ENCODE measurements at regions not wholly inside any gene's neighbourhood (a gene's known extent, or its start where the extent isn't known, plus 50 kb on each side); places are given as distances from the start of the nearest gene placed in this dataset.
"Not testable (repeated sequence)": the region's sequence is repeated elsewhere in the genome, so short reads cannot be mapped to it uniquely, and the experiment has no call there.

GRCh38 chr7:69186974-69187373, 411.3 kb upstream of the AUTS2 start:
- in situ Hi-C loops (cut with HindIII; ENCODE audit: low sequenced_read_pairs): no loop called here

- in situ Hi-C loops (cut with HindIII; ENCODE audit: low sequenced_read_pairs): no loop called here
Measured at GRCh38 chr7:69187824-69188333, 410.4 kb upstream of the AUTS2 start.

- in situ Hi-C loops (cut with HindIII; ENCODE audit: low sequenced_read_pairs): no loop called here
Measured at GRCh38 chr7:69189406-69189805, 408.9 kb upstream of the AUTS2 start.

- in situ Hi-C loops (cut with HindIII; ENCODE audit: low sequenced_read_pairs): no loop called here
Measured at GRCh38 chr7:69190025-69190424, 408.2 kb upstream of the AUTS2 start.

GRCh38 chr7:69190763-69191162, 407.5 kb upstream of the AUTS2 start:
- in situ Hi-C loops (cut with HindIII; ENCODE audit: low sequenced_read_pairs): no loop called here

GRCh38 chr7:69192134-69192533, 406.1 kb upstream of the AUTS2 start:
- in situ Hi-C loops (cut with HindIII; ENCODE audit: low sequenced_read_pairs): no loop called here

GRCh38 chr7:69193061-69193460, 405.2 kb upstream of the AUTS2 start:
- in situ Hi-C loops (cut with HindIII; ENCODE audit: low sequenced_read_pairs): no loop called here

- in situ Hi-C loops (cut with HindIII; ENCODE audit: low sequenced_read_pairs): no loop called here
Measured at GRCh38 chr7:69196593-69196992, 401.7 kb upstream of the AUTS2 start.

- in situ Hi-C loops (cut with HindIII; ENCODE audit: low sequenced_read_pairs): no loop called here
Measured at GRCh38 chr7:69198250-69198649, 400.0 kb upstream of the AUTS2 start.

- in situ Hi-C loops (cut with HindIII; ENCODE audit: low sequenced_read_pairs): no loop called here
Measured at GRCh38 chr7:69199041-69199440, 399.2 kb upstream of the AUTS2 start.

- in situ Hi-C loops (cut with HindIII; ENCODE audit: low sequenced_read_pairs): no loop called here
Measured at GRCh38 chr7:69199661-69200060, 398.6 kb upstream of the AUTS2 start.

- in situ Hi-C loops (cut with HindIII; ENCODE audit: low sequenced_read_pairs): no loop called here
Measured at GRCh38 chr7:69203871-69204270, 394.4 kb upstream of the AUTS2 start.

GRCh38 chr7:69204943-69205342, 393.3 kb upstream of the AUTS2 start:
- in situ Hi-C loops (cut with HindIII; ENCODE audit: low sequenced_read_pairs): no loop called here

GRCh38 chr7:69205581-69205980, 392.7 kb upstream of the AUTS2 start:
- in situ Hi-C loops (cut with HindIII; ENCODE audit: low sequenced_read_pairs): no loop called here

- in situ Hi-C loops (cut with HindIII; ENCODE audit: low sequenced_read_pairs): no loop called here
Measured at GRCh38 chr7:69208276-69208675, 390.0 kb upstream of the AUTS2 start.

- in situ Hi-C loops (cut with HindIII; ENCODE audit: low sequenced_read_pairs): no loop called here
Measured at GRCh38 chr7:69208848-69209247, 389.4 kb upstream of the AUTS2 start.

GRCh38 chr7:69211336-69211735, 386.9 kb upstream of the AUTS2 start:
- in situ Hi-C loops (cut with HindIII; ENCODE audit: low sequenced_read_pairs): no loop called here

GRCh38 chr7:69211739-69212138, 386.5 kb upstream of the AUTS2 start:
- in situ Hi-C loops (cut with HindIII; ENCODE audit: low sequenced_read_pairs): no loop called here

- in situ Hi-C loops (cut with HindIII; ENCODE audit: low sequenced_read_pairs): no loop called here
Measured at GRCh38 chr7:69213878-69214277, 384.4 kb upstream of the AUTS2 start.

GRCh38 chr7:69215516-69215915, 382.8 kb upstream of the AUTS2 start:
- in situ Hi-C loops (cut with HindIII; ENCODE audit: low sequenced_read_pairs): not testable (repeated sequence)

- in situ Hi-C loops (cut with HindIII; ENCODE audit: low sequenced_read_pairs): no loop called here
Measured at GRCh38 chr7:69217516-69218350, 380.5 kb upstream of the AUTS2 start.

- in situ Hi-C loops (cut with HindIII; ENCODE audit: low sequenced_read_pairs): no loop called here
Measured at GRCh38 chr7:69218576-69218975, 379.7 kb upstream of the AUTS2 start.

- in situ Hi-C loops (cut with HindIII; ENCODE audit: low sequenced_read_pairs): no loop called here
Measured at GRCh38 chr7:69219381-69219780, 378.9 kb upstream of the AUTS2 start.

All from DLD1 (cell line).